ENCODE measurements at regions not wholly inside any gene's neighbourhood (a gene's known extent, or its start where the extent isn't known, plus 50 kb on each side); places are given as distances from the start of the nearest gene placed in this dataset.

GRCh38 chr13:64206430-64207225, 2791.0 kb upstream of the PCDH20 start:
- no peak overlapping the region for H3K4me3 ChIP-seq (replicated peaks in 1 of 3)
- no peak for DNase-seq
- H3K27ac ChIP-seq: no peak overlapping the region
- no peaks in the 10 kb centered on the region for H3K9me3 ChIP-seq
- no peaks in the 10 kb centered on the region for H3K27me3 ChIP-seq
- no peaks in the 10 kb centered on the region for H3K4me1 ChIP-seq
- H3K36me3 ChIP-seq: no peaks in the 10 kb centered on the region
- 91 to 93% methylated on average over 9 of the region's 9 CpGs for WGBS, 2 donors
- TF ChIP-seq CTCF (IDR thresholded peaks at IDR 0.05) (no peak), POLR2A (IDR thresholded peaks at IDR 0.05) (no peak)
- intact Hi-C loops (cut with DNase I): no loop called here

GRCh38 chr13:64202517-64202916, 2786.9 kb upstream of the PCDH20 start:
- no peak for TF ChIP-seq POLR2A (IDR thresholded peaks at IDR 0.05)
- no peak for TF ChIP-seq CTCF (IDR thresholded peaks at IDR 0.05)
- H3K27me3 ChIP-seq: no peaks in the 10 kb centered on the region
- H3K4me3 ChIP-seq (replicated peaks in 1 of 3): no peak overlapping the region
- no peaks in the 10 kb centered on the region for H3K9me3 ChIP-seq
- no peak for DNase-seq
- H3K4me1 ChIP-seq: no peaks in the 10 kb centered on the region
- H3K27ac ChIP-seq: no peak overlapping the region
- H3K36me3 ChIP-seq: no peaks in the 10 kb centered on the region
- 84 to 87% methylated on average over 1 of the region's 1 CpG for WGBS, 2 donors
- intact Hi-C loops (cut with DNase I): no loop called here

- Histone ChIP-seq H3K27me3 (no peaks in the 10 kb centered on the region), H3K36me3 (no peaks in the 10 kb centered on the region), H3K4me1 (no peaks in the 10 kb centered on the region), H3K4me3 (replicated peaks in 1 of 3) (no peak overlapping the region), H3K9me3 (no peaks in the 10 kb centered on the region), H3K27ac (no peak overlapping the region)
- intact Hi-C loops (cut with DNase I): no loop called here
- no peak for DNase-seq
- TF ChIP-seq CTCF (IDR thresholded peaks at IDR 0.05) (no peak), POLR2A (IDR thresholded peaks at IDR 0.05) (no peak)
Measured at GRCh38 chr13:64197232-64197631, 2781.6 kb upstream of the PCDH20 start.

GRCh38 chr13:64186503-64187250, 2771.0 kb upstream of the PCDH20 start:
- TF ChIP-seq POLR2A (IDR thresholded peaks at IDR 0.05) (no peak), CTCF (IDR thresholded peaks at IDR 0.05) (no peak)
- intact Hi-C loops (cut with DNase I): no loop called here
- Histone ChIP-seq H3K27ac (no peak overlapping the region), H3K4me3 (replicated peaks in 1 of 3) (no peak overlapping the region), H3K4me1 (no peaks in the 10 kb centered on the region), H3K36me3 (no peaks in the 10 kb centered on the region), H3K9me3 (no peaks in the 10 kb centered on the region), H3K27me3 (no peaks in the 10 kb centered on the region)
- DNase-seq: no peak
- 82 to 88% methylated on average over 2 of the region's 2 CpGs for WGBS, 2 donors

- Histone ChIP-seq H3K4me3 (replicated peaks in 1 of 3) (no peak overlapping the region), H3K27ac (no peak overlapping the region), H3K36me3 (no peaks in the 10 kb centered on the region), H3K9me3 (no peaks in the 10 kb centered on the region), H3K27me3 (no peaks in the 10 kb centered on the region), H3K4me1 (no peaks in the 10 kb centered on the region)
- intact Hi-C loops (cut with DNase I): no loop called here
- 67 to 83% methylated on average over 1 of the region's 1 CpG for WGBS, 2 donors
- no peak for TF ChIP-seq CTCF (IDR thresholded peaks at IDR 0.05)
- no peak for TF ChIP-seq POLR2A (IDR thresholded peaks at IDR 0.05)
- DNase-seq: no peak
Measured at GRCh38 chr13:64186071-64186470, 2770.4 kb upstream of the PCDH20 start.
